Left lung (tissue), 4 donors: ENCODE measurements at regions not wholly inside any gene's neighbourhood (a gene's known extent, or its start where the extent isn't known, plus 50 kb on each side); places are given as distances from the start of the nearest gene placed in this dataset.

ENCODE experiments used
- ATAC-seq: fragments of 200-7000 bp; cut with Tn5 transposase; one replicate; pipeline ENCODE4 v1.9.1; 2020; ENCODE audit warnings: moderate library complexity
- DNase-seq, 4 donors: peaks; one replicate each; pipeline ENCODE4 v3.0.0-alpha.2; 2013 to 2020
- H3K27ac ChIP-seq, 2 donors: fragments of 200-600 bp; sonication (generic) in 1 of 2; one replicate each; pipeline versions ENCODE4 v1.5.0 to v1.8.0; 2020 to 2021
- H3K27me3 ChIP-seq, 2 donors: fragments of 200-600 bp; sonication (generic) in 1 of 2; one replicate each; pipeline versions ENCODE4 v1.5.0 to v1.8.0; 2020 to 2021
- H3K36me3 ChIP-seq, 2 donors: fragments of 200-600 bp; sonication (generic) in 1 of 2; one replicate each; pipeline versions ENCODE4 v1.5.0 to v1.8.0; 2020 to 2021
- H3K4me1 ChIP-seq, 2 donors: fragments of 200-600 bp; one replicate each; pipeline ENCODE4 v1.8.0; 2021
- H3K4me3 ChIP-seq, 2 donors: fragments of 200-600 bp; sonication (generic) in 1 of 2; one replicate each; pipeline versions ENCODE4 v1.5.0 to v1.8.0; 2020 to 2021; ENCODE audit warnings: mild to moderate bottlenecking in 1 of 2
- H3K9me3 ChIP-seq, 2 donors: fragments of 200-600 bp; sonication (generic) in 1 of 2; one replicate each; pipeline versions ENCODE4 v1.5.0 to v1.8.0; 2020 to 2021
- intact Hi-C, 2 donors: fragments of 100-400 bp; cut with DNase I; formaldehyde crosslinking; loops; one replicate each; pipeline versions ENCODE4 v1.11.2 to v1.14.2; 2022
- TF ChIP-seq, protein P1 (sequence below), 2 donors: fragments of 200-600 bp; sonication (generic) in 1 of 2; IDR thresholded peaks; one replicate each; pipeline versions ENCODE4 v1.5.0 to v1.8.0; 2021; ENCODE audit warnings: antibody characterized with exemption in 2 of 2
- donor health status: DM: no; HTN: yes; CAD: no.
- donor health status: DM: no; HTN: no; CAD: no.

DNA sequence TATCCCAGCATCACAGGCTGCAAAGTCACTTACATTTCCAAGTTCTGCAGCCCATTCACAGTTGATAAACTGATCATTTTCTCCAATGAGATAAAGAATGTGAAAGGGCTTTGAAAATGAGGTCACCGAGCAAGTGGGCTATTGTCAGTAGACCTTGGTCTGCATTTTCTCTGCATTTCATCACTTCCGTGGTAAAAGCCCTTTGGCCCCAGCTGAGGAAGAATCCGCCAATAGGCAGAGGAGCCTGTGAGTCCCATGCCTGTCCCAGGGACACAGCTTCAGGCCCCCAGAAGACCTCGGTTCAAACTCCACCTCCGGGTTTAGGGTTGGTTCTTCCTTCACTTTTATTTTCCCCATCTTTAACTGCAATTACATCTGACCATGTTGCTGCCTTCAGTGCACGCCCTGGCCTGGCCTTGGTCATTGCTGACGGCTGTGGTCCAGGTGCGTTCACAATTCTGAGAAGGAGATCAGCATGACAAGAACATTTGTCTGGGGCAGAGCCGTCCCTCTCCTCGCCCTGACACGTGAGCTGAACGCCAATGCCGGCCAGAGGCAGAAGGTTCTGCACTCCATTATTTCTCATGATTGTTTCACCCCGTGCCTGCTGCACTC lies 292.5 kb downstream of the TCERG1L start:
- H3K27ac ChIP-seq, result no peak overlapping the region
- DNase-seq, result no peak
- TF ChIP-seq, protein P1, sequence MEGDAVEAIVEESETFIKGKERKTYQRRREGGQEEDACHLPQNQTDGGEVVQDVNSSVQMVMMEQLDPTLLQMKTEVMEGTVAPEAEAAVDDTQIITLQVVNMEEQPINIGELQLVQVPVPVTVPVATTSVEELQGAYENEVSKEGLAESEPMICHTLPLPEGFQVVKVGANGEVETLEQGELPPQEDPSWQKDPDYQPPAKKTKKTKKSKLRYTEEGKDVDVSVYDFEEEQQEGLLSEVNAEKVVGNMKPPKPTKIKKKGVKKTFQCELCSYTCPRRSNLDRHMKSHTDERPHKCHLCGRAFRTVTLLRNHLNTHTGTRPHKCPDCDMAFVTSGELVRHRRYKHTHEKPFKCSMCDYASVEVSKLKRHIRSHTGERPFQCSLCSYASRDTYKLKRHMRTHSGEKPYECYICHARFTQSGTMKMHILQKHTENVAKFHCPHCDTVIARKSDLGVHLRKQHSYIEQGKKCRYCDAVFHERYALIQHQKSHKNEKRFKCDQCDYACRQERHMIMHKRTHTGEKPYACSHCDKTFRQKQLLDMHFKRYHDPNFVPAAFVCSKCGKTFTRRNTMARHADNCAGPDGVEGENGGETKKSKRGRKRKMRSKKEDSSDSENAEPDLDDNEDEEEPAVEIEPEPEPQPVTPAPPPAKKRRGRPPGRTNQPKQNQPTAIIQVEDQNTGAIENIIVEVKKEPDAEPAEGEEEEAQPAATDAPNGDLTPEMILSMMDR (IDR thresholded peaks at IDR 0.05), result no peak
- peaks cover 0 to 17% of the 10 kb centered on the region in 2 donors for H3K27me3 ChIP-seq
- no peaks in the 10 kb centered on the region for H3K9me3 ChIP-seq
- no peak overlapping the region for H3K4me3 ChIP-seq
- H3K36me3 ChIP-seq, result no peaks in the 10 kb centered on the region
- H3K4me1 ChIP-seq, result no peaks in the 10 kb centered on the region
- intact Hi-C loops, result no loop called here
- ATAC-seq, result no peak

DNA sequence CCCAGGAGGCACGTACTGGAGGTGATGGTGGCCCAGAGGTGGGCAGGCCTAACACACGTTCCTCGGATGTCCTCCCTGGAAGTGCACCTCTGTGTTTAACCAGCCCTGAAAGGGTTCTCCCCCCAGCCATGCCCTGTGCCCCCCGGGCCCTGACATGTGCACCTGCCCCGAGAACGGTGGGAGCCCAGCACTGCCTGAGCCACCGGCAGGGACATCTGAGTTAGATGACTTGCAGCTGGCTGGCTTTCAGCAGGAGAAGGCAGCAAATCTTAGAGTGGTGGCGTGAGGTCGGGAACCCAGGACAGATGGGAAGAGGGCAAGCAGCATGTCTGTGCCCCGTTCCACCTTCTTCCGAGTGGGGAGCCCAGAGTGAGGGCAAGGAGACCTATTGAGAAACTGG lies 291.8 kb downstream of the TCERG1L start:
- intact Hi-C loops, result no loop called here
- Histone ChIP-seq H3K4me3 (no peak overlapping the region), H3K9me3 (no peaks in the 10 kb centered on the region), H3K27ac (no peak overlapping the region), H3K36me3 (no peaks in the 10 kb centered on the region), H3K27me3 (peaks cover 0 to 17% of the 10 kb centered on the region in 2 donors), H3K4me1 (no peaks in the 10 kb centered on the region)
- DNase-seq, result peak in 1 of 4 donors; percentile 17
- ATAC-seq, result no peak
- TF ChIP-seq, protein P1 (IDR thresholded peaks at IDR 0.05), result no peak

DNA sequence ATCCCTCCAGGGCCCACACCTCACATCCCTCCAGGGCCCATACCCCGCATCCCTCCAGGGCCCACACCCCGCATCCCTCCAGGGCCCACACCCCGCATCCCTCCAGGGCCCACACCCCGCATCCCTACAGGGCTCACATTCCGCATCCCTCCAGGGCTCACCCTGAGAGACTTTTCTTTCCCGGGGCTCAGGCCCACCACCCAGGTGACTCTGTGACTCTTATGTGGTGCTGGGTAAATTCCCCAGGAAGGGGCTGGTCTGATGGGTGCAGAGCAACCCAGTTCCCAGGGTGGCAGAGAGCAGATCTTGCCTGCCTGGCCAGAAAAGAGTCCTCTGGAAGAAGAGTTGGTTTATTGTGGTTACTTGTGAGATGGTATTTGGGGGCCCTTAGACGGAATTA lies 290.7 kb downstream of the TCERG1L start:
- Histone ChIP-seq H3K27ac (no peak overlapping the region), H3K9me3 (no peaks in the 10 kb centered on the region), H3K4me1 (no peaks in the 10 kb centered on the region), H3K4me3 (no peak overlapping the region), H3K27me3 (peaks cover 0 to 24% of the 10 kb centered on the region in 2 donors), H3K36me3 (no peaks in the 10 kb centered on the region)
- intact Hi-C loops, result no loop called here
- ATAC-seq (no peak), DNase-seq (peak in 1 of 4 donors; percentile 9)
- TF ChIP-seq, protein P1 (IDR thresholded peaks at IDR 0.05), result no peak

DNA sequence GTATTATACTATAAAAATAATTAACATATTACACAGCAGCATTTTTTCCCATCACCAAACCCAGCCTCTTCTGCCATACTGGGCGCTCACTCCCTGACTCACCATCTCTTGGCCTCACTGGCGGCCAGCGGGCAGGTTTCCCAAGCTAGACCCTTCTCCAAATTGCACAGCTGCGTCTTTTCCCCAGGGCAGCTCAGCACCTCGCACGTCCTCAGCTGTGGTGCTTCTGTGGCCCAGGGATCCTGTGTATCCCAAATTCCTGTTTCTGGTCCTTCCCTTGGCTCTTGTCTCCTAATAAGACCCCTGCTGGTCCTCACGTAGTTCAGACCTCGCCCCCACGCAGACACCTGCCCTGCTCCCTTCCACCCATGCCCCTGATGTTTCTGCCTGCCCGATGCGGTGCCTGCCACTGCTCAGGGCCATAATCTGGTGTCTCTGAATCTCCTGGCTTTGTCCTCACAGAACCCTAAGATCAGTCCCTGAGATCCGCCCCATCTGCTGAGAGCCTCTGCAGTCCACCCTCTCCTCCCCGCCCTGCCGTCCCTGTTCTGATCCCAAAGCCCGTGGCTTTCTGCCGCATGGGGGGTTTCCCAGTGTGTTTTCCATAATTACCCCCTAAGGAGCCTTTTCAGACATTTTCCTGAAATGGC lies 290.1 kb downstream of the TCERG1L start:
- ATAC-seq (no peak), DNase-seq (peak in 1 of 4 donors; percentile 11)
- Histone ChIP-seq H3K27ac (no peak overlapping the region), H3K36me3 (no peaks in the 10 kb centered on the region), H3K4me1 (no peaks in the 10 kb centered on the region), H3K9me3 (no peaks in the 10 kb centered on the region), H3K27me3 (peaks cover 0 to 27% of the 10 kb centered on the region in 2 donors), H3K4me3 (no peak overlapping the region)
- intact Hi-C loops, result no loop called here
- TF ChIP-seq, protein P1 (IDR thresholded peaks at IDR 0.05), result no peak

DNA sequence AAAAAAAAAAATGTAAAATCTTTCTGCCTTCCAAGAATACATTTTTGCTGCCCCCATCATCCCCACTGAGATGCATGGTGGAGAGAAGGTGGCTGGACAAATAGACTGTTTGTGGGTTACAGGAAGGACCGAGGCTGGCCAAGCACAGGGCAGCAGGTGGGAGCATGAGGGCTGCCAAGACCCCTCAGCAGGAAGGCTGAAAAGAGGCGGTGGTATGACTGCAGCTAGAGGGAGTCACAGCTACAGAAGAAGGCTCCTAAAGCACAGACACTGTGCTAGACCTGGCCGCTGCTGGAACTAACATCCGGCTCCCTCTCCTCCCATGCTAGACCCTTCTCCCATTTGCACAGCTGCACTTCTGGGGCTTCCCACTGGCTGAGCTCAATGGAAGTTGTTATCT lies 289.6 kb downstream of the TCERG1L start:
- Histone ChIP-seq H3K27me3 (peaks cover 0 to 27% of the 10 kb centered on the region in 2 donors), H3K4me3 (no peak overlapping the region), H3K36me3 (no peaks in the 10 kb centered on the region), H3K9me3 (no peaks in the 10 kb centered on the region), H3K4me1 (no peaks in the 10 kb centered on the region), H3K27ac (no peak overlapping the region)
- intact Hi-C loops, result no loop called here
- DNase-seq (peak in 1 of 4 donors; percentile 10), ATAC-seq (no peak)
- TF ChIP-seq, protein P1 (IDR thresholded peaks at IDR 0.05), result no peak
